MM.1S (cell line): ENCODE measurements at regions not wholly inside any gene's neighbourhood (a gene's known extent, or its start where the extent isn't known, plus 50 kb on each side); places are given as distances from the start of the nearest gene placed in this dataset.

Source experiments
- EZH2phosphoT487 ChIP-seq: fragments of 300-600 bp; sonication (generic); IDR thresholded peaks from 2 replicates; pipeline ENCODE4 v1.6.1; 2018; ENCODE audit warnings: antibody characterized with exemption, low read length
- TF ChIP-seq, protein P1 (sequence below): fragments of 300-600 bp; sonication (generic); IDR thresholded peaks from 2 replicates; pipeline ENCODE4 v1.5.1; 2016; ENCODE audit warnings: antibody characterized with exemption, low read length, mixed read lengths

DNA sequence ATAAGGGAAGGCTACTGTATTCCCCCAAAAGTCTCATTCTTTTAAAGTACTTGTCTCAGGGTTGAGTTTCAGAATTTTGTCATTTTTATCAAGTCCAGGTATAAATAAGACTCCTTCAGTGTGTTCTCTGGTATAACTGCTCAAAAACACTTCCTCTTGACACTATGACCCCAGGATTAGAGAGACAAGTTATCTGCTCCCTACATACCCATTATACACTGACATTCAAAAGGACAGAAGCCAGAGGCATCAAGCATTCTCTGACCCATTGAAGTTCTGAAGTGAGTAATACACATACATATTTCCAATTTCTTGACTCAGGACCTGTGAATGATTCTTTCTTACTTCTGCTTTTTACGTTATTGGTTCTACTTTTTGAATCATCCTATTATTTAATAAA lies 447.8 kb upstream of the CNTN5 start:
- TF ChIP-seq, protein P1, sequence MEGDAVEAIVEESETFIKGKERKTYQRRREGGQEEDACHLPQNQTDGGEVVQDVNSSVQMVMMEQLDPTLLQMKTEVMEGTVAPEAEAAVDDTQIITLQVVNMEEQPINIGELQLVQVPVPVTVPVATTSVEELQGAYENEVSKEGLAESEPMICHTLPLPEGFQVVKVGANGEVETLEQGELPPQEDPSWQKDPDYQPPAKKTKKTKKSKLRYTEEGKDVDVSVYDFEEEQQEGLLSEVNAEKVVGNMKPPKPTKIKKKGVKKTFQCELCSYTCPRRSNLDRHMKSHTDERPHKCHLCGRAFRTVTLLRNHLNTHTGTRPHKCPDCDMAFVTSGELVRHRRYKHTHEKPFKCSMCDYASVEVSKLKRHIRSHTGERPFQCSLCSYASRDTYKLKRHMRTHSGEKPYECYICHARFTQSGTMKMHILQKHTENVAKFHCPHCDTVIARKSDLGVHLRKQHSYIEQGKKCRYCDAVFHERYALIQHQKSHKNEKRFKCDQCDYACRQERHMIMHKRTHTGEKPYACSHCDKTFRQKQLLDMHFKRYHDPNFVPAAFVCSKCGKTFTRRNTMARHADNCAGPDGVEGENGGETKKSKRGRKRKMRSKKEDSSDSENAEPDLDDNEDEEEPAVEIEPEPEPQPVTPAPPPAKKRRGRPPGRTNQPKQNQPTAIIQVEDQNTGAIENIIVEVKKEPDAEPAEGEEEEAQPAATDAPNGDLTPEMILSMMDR, result no peak
- TF ChIP-seq EZH2phosphoT487, result no peak
